LNCAP (cell line): ENCODE measurements at regions not wholly inside any gene's neighbourhood (a gene's known extent, or its start where the extent isn't known, plus 50 kb on each side); places are given as distances from the start of the nearest gene placed in this dataset.

Source experiments
- TF ChIP-seq, protein P1 (sequence below): fragments of 450-650 bp; IDR thresholded peaks from 2 replicates; pipeline ENCODE4 v1.5.1; 2017; ENCODE audit warnings: mild to moderate bottlenecking

- TF ChIP-seq, protein P1, sequence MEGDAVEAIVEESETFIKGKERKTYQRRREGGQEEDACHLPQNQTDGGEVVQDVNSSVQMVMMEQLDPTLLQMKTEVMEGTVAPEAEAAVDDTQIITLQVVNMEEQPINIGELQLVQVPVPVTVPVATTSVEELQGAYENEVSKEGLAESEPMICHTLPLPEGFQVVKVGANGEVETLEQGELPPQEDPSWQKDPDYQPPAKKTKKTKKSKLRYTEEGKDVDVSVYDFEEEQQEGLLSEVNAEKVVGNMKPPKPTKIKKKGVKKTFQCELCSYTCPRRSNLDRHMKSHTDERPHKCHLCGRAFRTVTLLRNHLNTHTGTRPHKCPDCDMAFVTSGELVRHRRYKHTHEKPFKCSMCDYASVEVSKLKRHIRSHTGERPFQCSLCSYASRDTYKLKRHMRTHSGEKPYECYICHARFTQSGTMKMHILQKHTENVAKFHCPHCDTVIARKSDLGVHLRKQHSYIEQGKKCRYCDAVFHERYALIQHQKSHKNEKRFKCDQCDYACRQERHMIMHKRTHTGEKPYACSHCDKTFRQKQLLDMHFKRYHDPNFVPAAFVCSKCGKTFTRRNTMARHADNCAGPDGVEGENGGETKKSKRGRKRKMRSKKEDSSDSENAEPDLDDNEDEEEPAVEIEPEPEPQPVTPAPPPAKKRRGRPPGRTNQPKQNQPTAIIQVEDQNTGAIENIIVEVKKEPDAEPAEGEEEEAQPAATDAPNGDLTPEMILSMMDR: no peak
Measured at GRCh38 chr6:141401851-141402250, 730.9 kb upstream of the GJE1 start.

- TF ChIP-seq, protein P1: no peak
Measured at GRCh38 chr6:141401168-141401567, 731.6 kb upstream of the GJE1 start.

- TF ChIP-seq, protein P1: no peak
Measured at GRCh38 chr6:141398949-141399348, 733.8 kb upstream of the GJE1 start.

GRCh38 chr6:141395443-141396008 is 737.2 kb upstream of the GJE1 start:
- TF ChIP-seq, protein P1: no peak

- TF ChIP-seq, protein P1: no peak
Measured at GRCh38 chr6:141394565-141395051, 738.1 kb upstream of the GJE1 start.

GRCh38 chr6:141394125-141394536 is 738.6 kb upstream of the GJE1 start:
- TF ChIP-seq, protein P1: no peak

- TF ChIP-seq, protein P1: no peak
Measured at GRCh38 chr6:141393405-141394124, 739.2 kb upstream of the GJE1 start.
